ENCODE measurements at regions not wholly inside any gene's neighbourhood (a gene's known extent, or its start where the extent isn't known, plus 50 kb on each side); places are given as distances from the start of the nearest gene placed in this dataset.

DNA sequence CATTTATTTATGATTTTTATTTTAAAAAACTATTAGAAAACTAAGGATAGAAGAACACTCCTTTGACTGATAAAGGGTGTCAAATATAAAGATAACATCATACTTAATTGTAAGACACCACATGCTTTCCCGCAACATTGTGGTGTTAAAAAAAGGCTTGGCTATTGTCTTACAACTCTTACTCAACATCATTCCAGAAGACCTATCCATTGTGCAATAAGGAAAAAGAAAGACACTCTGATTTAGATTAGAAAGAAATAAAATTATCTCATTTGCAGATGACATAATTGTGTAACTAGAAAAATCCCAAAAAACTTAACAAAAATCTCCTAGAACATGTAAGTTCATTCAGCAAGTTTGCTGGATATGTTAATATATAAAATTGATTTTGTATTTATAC, 296.7 kb upstream of the GNAI1 start:
- no peak for TF ChIP-seq POLR2A (IDR thresholded peaks at IDR 0.05; ENCODE audit: low read depth, low read length)
- TF ChIP-seq POLR2AphosphoS5 (IDR thresholded peaks at IDR 0.05; ENCODE audit: low read depth, low read length) = no peak
- no peak for TF ChIP-seq TAF1 (IDR thresholded peaks at IDR 0.05; ENCODE audit: borderline replicate concordance, low read depth, low read length)

Data from GM12892 (cell line).